HG02763 (cell line): ENCODE measurements at regions not wholly inside any gene's neighbourhood (a gene's known extent, or its start where the extent isn't known, plus 50 kb on each side); places are given as distances from the start of the nearest gene placed in this dataset.
"Not testable (repeated sequence)": the region's sequence is repeated elsewhere in the genome, so short reads cannot be mapped to it uniquely, and the experiment has no call there.

ENCODE experiments used
- ATAC-seq: cut with Tn5 transposase; IDR thresholded peaks from one replicate; pipeline ENCODE4 v1.9.1; 2021; ENCODE audit warnings: mild to moderate bottlenecking, moderate library complexity; ENCODE audit not compliant: unreplicated experiment

DNA sequence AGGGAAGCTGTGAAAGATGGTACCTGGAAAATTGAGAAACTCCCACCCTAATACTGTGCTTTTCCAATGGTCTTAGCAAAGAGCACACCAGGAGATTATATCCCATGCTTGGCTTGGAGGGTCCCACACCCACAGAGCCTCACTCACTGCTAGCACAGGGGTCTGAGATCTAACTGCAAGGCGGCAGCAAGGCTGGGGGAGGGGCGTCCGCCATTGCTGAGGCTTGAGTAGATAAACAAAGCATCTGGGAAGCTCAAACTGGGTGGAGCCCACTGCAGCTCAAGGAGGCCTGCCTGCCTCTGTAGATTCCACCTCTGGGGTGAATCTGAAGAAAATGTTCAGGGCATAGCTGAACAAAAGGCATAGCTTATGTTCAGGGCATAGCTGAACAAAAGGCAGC is 510.6 kb upstream of the LMO3 start:
- ATAC-seq = not testable (repeated sequence)

- no peak for ATAC-seq
These were observed 504.4 kb upstream of the LMO3 start for GRCh38 chr12:17110316-17110715.

DNA sequence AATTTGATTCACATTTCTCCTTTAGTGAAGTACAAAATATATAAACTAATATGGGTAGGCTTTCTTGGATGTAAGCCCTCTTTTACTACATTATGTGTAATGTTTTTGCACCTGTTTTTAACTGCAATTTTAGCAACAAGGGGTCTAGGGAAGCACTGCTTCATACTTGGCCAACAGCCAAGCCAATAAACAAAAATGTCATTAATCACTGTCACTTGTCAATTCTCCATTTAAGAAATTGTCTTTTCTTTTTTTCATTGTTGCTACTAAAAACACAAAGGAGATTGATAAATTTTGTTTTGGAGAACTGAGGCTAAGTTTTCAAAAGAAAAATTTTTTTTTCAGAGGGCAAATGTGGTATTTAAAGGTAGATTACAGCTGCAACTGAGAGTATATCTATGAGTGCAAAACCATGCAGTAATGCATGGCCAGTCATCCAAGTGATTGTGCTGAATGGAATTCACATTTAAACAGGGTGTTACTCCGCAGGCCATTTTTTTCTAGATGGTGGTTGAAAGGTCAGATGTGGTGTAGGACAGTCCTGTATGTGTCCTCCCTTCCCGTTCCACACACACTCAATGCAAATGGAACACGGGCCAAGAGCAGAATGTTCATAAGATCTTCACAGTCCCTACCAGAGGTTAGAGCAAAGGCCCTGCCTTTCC is 503.0 kb upstream of the LMO3 start:
- ATAC-seq = no peak

- no peak for ATAC-seq
These were observed 498.8 kb upstream of the LMO3 start for GRCh38 chr12:17104801-17105200.

DNA sequence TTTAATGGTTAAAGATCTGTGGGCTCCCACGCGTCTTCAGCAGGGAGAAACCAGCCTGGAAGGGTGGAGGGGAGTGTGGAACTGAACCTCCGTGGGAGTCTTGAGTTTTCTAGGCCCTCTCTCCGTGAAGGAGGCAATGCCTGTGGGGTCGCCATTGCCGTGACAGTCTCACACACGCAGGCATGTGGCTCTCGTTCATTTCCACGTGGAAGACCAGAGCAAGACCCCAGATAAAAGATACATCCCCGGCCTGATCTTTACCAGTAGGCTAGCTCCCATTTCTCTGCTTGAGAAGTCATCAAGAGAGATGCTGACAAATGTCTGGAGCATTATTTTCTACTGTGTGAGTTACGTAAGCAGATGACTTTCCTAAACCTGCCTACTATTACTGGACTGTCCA is 491.7 kb upstream of the LMO3 start:
- no peak for ATAC-seq

DNA sequence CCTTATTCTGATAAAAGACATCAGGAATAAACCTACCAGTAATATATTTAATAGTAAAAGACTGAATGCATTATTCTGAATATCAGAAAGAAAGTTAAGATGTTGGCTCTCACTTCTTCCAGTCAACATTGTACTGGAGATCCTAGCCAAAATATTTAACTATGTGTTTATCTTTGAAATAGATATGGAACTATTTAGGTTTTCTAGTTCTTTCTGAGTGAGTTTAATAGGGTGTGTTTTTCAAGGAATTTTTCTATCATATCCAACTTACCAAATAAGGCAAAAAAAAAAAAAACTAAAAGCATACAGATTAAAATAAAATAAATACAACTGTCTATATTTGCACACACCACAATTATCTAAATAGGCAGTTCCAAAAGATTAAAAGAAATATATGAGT is 478.9 kb upstream of the LMO3 start:
- no peak for ATAC-seq

DNA sequence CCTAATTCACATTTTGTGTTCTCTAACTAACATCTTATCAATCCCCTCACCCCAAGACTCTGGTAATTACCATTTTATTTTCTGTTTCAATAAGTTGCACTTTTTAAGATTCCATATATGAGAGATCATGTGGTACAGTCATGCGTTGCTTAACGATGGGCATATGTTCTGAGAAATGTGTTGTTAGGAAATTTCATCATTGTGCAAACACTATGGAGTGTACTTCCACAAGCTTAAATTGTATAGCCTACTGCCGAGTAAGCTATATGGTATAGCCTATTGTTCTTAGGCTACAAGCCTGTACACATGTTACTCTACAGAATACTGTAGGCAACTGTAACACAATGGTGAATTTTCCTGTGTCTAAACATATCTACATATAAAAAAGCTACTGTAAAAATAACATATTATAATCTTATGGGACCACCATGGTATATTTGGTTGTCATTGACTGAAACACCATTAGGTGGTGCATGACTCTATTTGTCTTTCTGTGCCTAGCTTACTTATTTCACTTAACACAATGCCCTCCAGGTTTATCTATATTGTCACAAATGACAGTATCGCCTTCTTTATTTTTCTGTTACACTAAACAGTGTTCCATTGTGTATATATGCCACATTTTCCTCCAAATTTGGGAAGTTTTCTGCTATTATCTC is 473.4 kb upstream of the LMO3 start:
- ATAC-seq = no peak

GRCh38 chr12:17077594-17077993 is 471.6 kb upstream of the LMO3 start:
- no peak for ATAC-seq

DNA sequence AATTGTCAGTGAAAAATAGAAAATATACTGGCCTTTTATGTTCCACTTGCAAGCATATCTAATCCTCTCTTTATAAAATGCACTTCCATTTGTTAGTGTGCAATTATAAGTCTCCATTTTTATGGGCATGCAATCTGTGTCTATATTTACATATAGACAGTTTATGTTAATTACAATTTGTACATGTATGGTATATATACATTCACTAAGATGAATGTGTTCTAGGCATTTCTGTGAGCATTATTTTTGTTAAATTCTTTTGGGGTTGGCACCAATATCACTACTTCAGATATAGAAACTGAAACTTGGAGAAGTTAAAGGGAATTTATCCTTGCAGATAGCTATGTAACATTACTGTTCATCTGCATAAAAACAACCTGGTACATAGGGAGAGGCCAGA is 470.8 kb upstream of the LMO3 start:
- ATAC-seq = no peak

- no peak for ATAC-seq
These were observed 470.2 kb upstream of the LMO3 start for GRCh38 chr12:17076028-17076744.

GRCh38 chr12:17064834-17065233 is 458.9 kb upstream of the LMO3 start:
- ATAC-seq = no peak

DNA sequence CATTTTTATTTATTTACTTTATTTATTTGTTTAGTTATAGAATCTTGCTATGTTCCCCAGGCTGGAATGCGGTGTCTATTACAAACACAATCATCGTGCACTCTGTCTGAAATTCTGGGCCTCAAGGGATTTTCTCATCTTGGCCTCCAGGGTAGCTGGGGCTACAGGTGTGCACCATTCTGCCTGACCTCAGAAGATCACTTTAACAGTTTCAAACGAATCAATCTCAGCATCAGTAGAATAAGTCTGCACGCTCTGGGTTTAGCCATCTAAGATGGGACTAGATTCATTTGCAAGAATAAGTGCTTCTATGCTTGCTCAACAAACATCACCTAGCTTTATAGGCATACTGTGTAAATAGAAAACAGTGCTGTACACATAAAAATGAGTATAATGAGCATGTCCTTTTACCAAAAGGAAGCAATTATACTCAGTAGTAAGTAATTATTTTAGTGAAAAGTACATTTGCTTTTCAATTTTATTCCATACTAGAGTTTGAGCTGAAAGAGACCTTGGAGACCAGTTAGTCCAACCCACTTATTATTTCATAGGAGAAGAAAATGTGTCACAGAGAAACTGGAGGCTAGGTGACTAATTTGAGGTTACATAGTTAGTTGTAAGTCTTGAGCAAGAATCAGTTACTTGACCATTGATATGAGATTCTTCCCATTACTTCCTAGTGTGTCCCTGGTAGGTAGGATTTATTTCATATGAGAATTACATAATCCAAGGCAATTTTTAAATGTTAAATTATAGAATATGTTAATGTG is 456.5 kb upstream of the LMO3 start:
- ATAC-seq = no peak

DNA sequence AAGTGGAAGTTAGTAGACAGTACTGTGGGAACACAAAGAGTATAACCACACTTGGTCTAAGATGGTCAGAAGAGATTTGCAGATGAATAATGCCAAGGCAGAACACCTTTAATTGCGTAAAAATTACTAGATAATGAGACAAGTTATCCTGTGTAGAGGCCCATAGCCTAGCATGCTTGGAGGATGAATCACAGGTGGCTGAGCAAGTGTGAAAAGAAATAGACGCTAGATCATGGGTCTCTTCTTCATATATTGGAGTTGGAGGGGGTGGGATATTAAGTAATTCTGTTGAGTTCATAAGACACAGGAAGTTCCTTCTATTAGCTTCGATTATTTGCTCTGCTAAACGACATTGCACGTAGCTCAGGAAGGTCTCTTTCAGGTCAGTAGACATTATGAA is 454.3 kb upstream of the LMO3 start:
- no peak for ATAC-seq

DNA sequence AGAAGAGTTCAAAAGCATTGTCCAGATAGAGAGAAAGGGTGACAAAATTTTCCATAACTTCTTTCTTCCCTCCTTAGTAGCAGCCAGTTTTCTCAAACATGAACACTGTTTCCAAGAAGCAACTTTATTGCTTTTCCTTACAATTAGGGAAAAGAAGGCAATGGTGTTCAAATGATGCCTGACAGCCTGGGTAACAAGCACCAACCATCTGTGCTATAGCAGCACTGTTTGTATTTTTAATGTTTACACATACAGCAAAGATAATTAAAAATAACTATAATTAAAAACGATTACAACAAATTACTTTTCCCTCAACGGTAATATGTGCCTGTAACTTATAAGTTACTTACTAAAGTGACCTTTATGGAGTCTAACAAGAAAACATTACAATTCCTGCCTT is 450.6 kb upstream of the LMO3 start:
- ATAC-seq = no peak

DNA sequence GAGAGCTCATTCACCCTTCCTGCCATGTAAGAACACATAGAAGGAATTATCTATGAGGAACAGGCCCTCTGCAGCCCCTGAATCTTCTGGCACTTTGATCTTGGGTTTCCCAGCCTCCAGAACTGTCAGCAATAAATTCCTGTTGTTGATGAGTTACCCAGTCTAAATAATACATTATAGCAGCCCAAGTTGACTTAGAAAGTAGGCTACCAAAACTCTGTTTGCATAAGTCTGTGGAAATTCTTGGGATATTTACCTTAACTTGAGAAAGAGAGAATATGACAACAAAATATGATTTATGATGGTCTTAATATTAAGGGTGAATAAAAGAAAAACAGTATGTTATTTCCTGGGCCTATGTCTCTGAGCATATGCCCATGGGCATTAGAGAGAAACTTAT is 433.0 kb upstream of the LMO3 start:
- ATAC-seq = no peak

- ATAC-seq = no peak
These were observed 429.4 kb upstream of the LMO3 start for GRCh38 chr12:17035372-17035771.

- no peak for ATAC-seq
These were observed 424.4 kb upstream of the LMO3 start for GRCh38 chr12:17030338-17030737.

DNA sequence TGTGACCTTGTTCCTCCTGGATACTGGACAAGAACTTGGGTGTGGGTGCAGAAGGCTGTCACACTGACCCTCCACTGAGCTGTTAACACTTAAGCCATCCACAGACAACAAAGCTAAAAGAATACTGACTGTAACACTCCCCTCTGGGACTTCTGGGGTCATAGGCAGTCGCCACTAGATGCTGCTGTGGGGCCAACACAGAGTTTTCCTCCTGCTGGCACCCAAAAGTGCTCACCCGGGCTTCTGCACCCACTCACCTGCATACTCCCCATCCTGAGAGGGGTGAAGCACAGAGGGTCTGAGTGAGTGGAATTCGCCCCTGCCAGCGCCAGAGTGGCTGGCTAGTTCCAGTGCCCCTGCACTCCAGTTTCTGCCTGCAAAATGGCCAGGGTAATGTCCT is 422.4 kb upstream of the LMO3 start:
- ATAC-seq = no peak

DNA sequence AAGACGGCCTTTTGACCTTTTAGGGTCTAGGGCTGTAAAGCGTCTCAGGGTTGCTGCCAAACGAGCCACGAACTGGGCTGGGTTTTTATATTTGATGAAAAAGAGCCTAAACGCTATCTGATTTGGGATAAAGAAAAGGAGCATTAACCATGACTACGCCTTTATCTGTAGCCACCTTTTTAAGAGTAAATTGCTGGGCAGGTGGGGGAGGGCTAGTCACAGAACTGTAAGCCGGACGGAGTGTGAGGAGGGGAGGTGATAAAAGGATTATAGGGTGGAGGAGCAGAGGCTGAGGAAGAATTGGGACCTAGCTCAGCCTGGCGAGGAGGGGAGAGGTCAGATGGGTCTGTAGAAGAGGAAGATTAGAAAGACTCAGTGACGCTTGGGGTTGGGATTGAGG is 419.5 kb upstream of the LMO3 start:
- ATAC-seq = not testable (repeated sequence)

DNA sequence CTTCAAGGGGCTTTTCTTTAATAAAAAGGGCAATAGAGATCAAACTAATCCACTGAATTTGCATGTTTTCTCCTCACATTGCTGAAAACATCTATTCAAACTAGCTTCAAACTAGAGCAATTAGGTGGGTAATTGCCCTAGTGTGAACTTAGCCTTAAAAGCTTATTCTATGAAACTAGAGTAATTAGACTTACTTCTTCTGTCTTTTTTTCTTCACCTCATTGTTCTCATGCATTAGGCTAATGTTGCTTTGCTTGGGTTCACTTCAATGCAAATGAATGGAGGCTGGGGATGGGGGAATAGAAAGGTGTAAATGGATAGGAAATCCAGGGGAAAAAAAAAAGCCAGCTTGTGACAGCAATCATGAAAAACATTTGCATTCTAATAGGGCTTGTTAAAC is 414.8 kb upstream of the LMO3 start:
- no peak for ATAC-seq

DNA sequence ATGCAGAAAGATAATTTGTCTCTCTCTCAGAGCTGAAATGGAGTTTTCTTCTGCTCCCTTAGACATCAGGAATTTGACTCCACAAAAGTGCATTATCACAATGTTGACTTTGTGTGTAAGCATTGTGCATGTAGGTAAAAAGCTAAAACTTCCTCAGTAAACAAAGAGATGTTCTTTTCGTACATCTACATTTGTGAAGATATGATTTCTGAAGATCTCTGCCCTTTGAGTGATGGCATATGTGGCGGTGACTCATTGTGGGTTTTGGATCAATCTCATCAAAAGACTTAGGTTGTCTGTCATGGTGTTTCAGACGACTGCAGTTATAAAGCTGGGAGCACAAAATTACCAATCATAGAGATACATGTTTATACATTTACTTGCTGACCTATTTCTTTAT is 411.4 kb upstream of the LMO3 start:
- ATAC-seq = no peak
